Small intestine (tissue), 7 donors: ENCODE measurements at regions not wholly inside any gene's neighbourhood (a gene's known extent, or its start where the extent isn't known, plus 50 kb on each side); places are given as distances from the start of the nearest gene placed in this dataset.

Source experiments
- DNase-seq, 2 donors: peaks; one replicate each; pipeline versions ENCODE4 v3.0.0 to v3.0.0-alpha.2; 2013
- FAIRE-seq: peaks from 2 replicates; lab custom pipeline; 2012; peaks lifted over from hg19 to GRCh38; lab: Jason Lieb, UNC
- H3K27ac ChIP-seq, 3 donors: one replicate each; pipeline ENCODE4 v1.5.1; 2013; ENCODE audit warnings: low read length in 2 of 3, mild to moderate bottlenecking in 2 of 3, control low read depth in 1 of 3, inconsistent platforms in 1 of 3, low read depth in 1 of 3, moderate library complexity in 1 of 3
- H3K27me3 ChIP-seq, 3 donors: one replicate each; pipeline ENCODE4 v1.6.1; 2013; ENCODE audit warnings: low read length in 3 of 3, inconsistent platforms in 1 of 3; ENCODE audit not compliant: control insufficient read depth in 3 of 3, insufficient read depth in 3 of 3
- H3K36me3 ChIP-seq, 3 donors: one replicate each; pipeline ENCODE4 v1.6.1; 2013; ENCODE audit warnings: low read length in 3 of 3, inconsistent platforms in 1 of 3, low read depth in 1 of 3, mild to moderate bottlenecking in 1 of 3, moderate library complexity in 1 of 3; ENCODE audit not compliant: control insufficient read depth in 3 of 3, insufficient read depth in 2 of 3
- H3K4me1 ChIP-seq, 3 donors: one replicate each; pipeline ENCODE4 v1.6.1; 2013; ENCODE audit warnings: low read length in 2 of 3, inconsistent platforms in 1 of 3, low read depth in 1 of 3, mild to moderate bottlenecking in 1 of 3, moderate library complexity in 1 of 3; ENCODE audit not compliant: control insufficient read depth in 3 of 3, insufficient read depth in 2 of 3
- H3K4me3 ChIP-seq, 3 donors: one replicate each; pipeline ENCODE4 v1.5.1; 2013; ENCODE audit warnings: low read length in 3 of 3, control low read depth in 1 of 3, inconsistent platforms in 1 of 3, low read depth in 1 of 3, mild to moderate bottlenecking in 1 of 3, moderate library complexity in 1 of 3
- H3K9me3 ChIP-seq, 2 donors: one replicate each; pipeline ENCODE4 v1.6.1; 2013; ENCODE audit warnings: low read depth in 1 of 2, low read length in 1 of 2; ENCODE audit not compliant: control insufficient read depth in 2 of 2, insufficient read depth in 1 of 2
- WGBS, 3 donors: extraction: QIAGEN DNeasy Blood & Tissue Kit; methylation state at CpG; one replicate each; pipeline ENCODE4 v1.1.7; 2013; 5-methylcytosine and 5-hydroxymethylcytosine counted together
- donor health status: healthy with polysubstance abuse.
- donor health status: control.
- donor health status: control.
- donor health status: Bipolar disorder and iron deficiency.
- donor health status: healthy.

DNA sequence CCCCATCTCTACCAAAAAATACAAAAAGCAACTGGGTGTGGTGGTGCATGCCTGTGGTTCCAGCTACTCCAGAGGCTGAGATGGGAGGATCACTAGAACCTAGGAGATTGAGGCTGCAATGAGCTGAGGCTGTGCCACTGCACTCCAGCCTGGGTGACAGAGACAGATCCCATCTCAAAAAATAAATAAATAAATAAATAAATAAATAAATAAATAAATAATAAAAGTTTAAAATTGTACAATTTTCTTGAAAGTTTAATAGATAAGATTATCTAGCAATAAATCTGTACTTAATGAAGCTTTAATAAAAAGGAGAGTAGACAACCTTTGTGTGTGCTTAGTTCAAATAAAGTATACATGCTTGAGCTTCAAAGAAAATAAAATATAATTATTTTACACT is 310.0 kb upstream of the LRIG3 start:
- FAIRE-seq (no peak), DNase-seq (no peak)
- Histone ChIP-seq H3K9me3 (no peaks in the 10 kb centered on the region), H3K27me3 (no peaks in the 10 kb centered on the region), H3K36me3 (no peaks in the 10 kb centered on the region), H3K27ac (no peak overlapping the region), H3K4me3 (no peak overlapping the region), H3K4me1 (no peaks in the 10 kb centered on the region)

GRCh38 chr12:59219148-59219547 is 298.8 kb upstream of the LRIG3 start:
- FAIRE-seq = no peak
- DNase-seq = no peak
- 62 to 77% (median 64%) methylated on average over 1 of the region's 1 CpG for WGBS, 3 donors
- Histone ChIP-seq H3K4me3 (no peak overlapping the region), H3K27me3 (no peaks in the 10 kb centered on the region), H3K36me3 (no peaks in the 10 kb centered on the region), H3K4me1 (no peaks in the 10 kb centered on the region), H3K27ac (no peak overlapping the region), H3K9me3 (no peaks in the 10 kb centered on the region)

GRCh38 chr12:59196989-59197388 is 276.7 kb upstream of the LRIG3 start:
- 85 to 92% (median 87%) methylated on average over 1 of the region's 1 CpG for WGBS, 3 donors
- Histone ChIP-seq H3K9me3 (no peaks in the 10 kb centered on the region), H3K27ac (no peak overlapping the region), H3K4me1 (no peaks in the 10 kb centered on the region), H3K36me3 (no peaks in the 10 kb centered on the region), H3K4me3 (no peak overlapping the region), H3K27me3 (peaks cover 0 to 2% (median 0%) of the 10 kb centered on the region in 3 donors)
- no peak for FAIRE-seq
- no peak for DNase-seq

DNA sequence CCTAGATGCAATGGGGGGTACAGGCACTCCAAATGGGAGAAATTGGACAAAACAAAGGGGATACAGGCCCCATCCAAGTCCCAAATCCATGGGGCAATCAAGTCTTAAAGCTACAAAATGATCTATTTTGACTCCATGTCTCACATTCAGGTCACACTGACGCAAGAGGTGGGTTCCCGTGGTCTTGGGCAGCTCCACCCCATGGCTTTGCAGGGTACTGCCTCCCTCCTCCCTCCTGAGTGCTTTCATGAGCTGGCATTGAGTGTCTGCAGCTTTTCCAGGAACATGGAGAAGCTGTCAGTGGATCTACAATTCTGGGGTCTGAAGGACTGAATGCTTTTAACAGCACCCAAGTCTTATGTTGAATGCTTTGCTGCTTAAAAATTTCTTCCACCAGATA is 274.5 kb upstream of the LRIG3 start:
- no peak for DNase-seq
- Histone ChIP-seq H3K4me3 (no peak overlapping the region), H3K36me3 (no peaks in the 10 kb centered on the region), H3K27me3 (no peaks in the 10 kb centered on the region), H3K9me3 (no peaks in the 10 kb centered on the region), H3K27ac (no peak overlapping the region), H3K4me1 (no peaks in the 10 kb centered on the region)
- FAIRE-seq = no peak
- 72 to 80% (median 74%) methylated on average over 2 of the region's 2 CpGs for WGBS, 3 donors

GRCh38 chr12:59193476-59194050 is 273.3 kb upstream of the LRIG3 start:
- Histone ChIP-seq H3K36me3 (no peaks in the 10 kb centered on the region), H3K27ac (no peak overlapping the region), H3K4me3 (no peak overlapping the region), H3K27me3 (no peaks in the 10 kb centered on the region), H3K4me1 (no peaks in the 10 kb centered on the region), H3K9me3 (no peaks in the 10 kb centered on the region)
- FAIRE-seq = no peak
- DNase-seq = no peak
- 72 to 86% (median 82%) methylated on average over 1 of the region's 1 CpG for WGBS, 3 donors

DNA sequence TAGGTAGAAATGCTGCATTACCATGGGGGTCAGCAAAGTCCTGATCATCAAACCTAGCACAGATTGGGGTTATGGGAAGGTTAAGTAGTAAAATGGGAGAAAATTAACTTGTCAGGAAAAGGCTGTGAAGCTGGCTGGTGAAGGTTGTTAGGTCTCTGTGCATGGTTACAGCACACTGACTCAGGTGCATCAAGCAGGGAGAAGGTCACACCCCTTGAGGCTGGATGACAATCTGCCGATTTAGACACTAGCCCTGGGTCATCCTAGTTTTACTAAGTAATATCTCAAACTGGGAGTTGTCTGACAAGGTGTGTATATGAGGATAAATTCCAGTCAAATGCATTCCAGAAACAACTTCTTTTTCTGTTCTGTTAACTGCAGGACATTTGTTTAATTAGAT is 271.1 kb upstream of the LRIG3 start:
- DNase-seq (no peak), FAIRE-seq (no peak)
- Histone ChIP-seq H3K9me3 (no peaks in the 10 kb centered on the region), H3K27me3 (no peaks in the 10 kb centered on the region), H3K4me3 (no peak overlapping the region), H3K4me1 (no peaks in the 10 kb centered on the region), H3K36me3 (no peaks in the 10 kb centered on the region), H3K27ac (no peak overlapping the region)
- 46 to 79% (median 72%) methylated on average over 1 of the region's 1 CpG for WGBS, 3 donors

DNA sequence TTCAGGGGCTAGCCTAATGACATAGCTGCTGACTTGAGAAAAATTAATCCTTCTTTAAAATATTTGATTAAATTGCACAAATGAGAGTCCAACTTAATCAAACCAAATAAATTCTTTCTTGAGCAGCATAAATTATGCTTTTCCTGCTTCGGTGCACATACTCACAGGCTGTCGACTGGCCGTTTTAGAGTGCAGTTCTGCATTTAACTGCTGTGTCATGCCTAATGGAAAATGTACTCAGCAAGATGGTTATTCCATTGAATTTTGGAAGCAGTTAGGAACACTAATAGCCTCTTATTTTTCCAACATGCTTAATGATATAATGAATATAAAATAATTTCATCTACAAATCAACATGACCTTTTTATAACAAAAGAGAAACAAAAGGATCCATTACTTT is 266.1 kb upstream of the LRIG3 start:
- DNase-seq (no peak), FAIRE-seq (no peak)
- no peak overlapping the region for H3K27ac ChIP-seq
- H3K4me1 ChIP-seq = no peaks in the 10 kb centered on the region
- no peak overlapping the region for H3K4me3 ChIP-seq
- H3K27me3 ChIP-seq = no peaks in the 10 kb centered on the region
- WGBS, 3 donors = 55 to 92% (median 65%) methylated on average over 3 of the region's 3 CpGs
- no peaks in the 10 kb centered on the region for H3K36me3 ChIP-seq
- no peaks in the 10 kb centered on the region for H3K9me3 ChIP-seq

DNA sequence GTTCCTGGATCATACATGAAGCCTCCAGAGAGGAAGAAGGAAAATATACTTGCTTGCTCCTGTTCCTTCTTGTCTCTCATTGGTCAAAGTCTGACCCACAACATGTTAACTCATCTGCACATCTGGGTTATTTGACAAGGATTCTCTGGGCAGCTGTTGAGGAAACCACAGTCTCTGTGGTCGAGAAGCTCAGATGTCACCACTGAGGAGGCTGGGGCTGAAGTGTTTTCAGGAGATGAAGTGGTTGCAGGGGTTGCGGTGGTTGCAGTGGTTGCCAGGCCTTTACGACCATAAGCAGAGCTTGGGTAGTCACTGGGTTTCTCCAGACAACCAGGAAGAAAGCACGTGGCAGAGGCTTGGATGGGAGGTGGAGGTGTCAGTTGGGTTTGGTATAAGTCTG is 265.0 kb upstream of the LRIG3 start:
- Histone ChIP-seq H3K9me3 (no peaks in the 10 kb centered on the region), H3K36me3 (no peaks in the 10 kb centered on the region), H3K4me3 (no peak overlapping the region), H3K4me1 (no peaks in the 10 kb centered on the region), H3K27me3 (no peaks in the 10 kb centered on the region), H3K27ac (no peak overlapping the region)
- 51 to 77% (median 63%) methylated on average over 4 of the region's 4 CpGs for WGBS, 3 donors
- DNase-seq = no peak
- no peak for FAIRE-seq
